Liver (tissue), 8 donors: ENCODE measurements at regions not wholly inside any gene's neighbourhood (a gene's known extent, or its start where the extent isn't known, plus 50 kb on each side); places are given as distances from the start of the nearest gene placed in this dataset.

Source experiments
- DNase-seq: peaks from one replicate; pipeline ENCODE4 v3.0.0-alpha.2; 2017; ENCODE audit warnings: low spot score
- H3K27ac ChIP-seq, 2 donors: one replicate each; pipeline ENCODE4 v1.7.0; 2013; ENCODE audit warnings: inconsistent platforms in 2 of 2, low read length in 2 of 2, control low read depth in 1 of 2, low read depth in 1 of 2, mild to moderate bottlenecking in 1 of 2
- H3K27me3 ChIP-seq, 4 donors: one replicate each; pipeline versions ENCODE4 v1.6.1 to v1.7.0; 2013; ENCODE audit warnings: low read length in 3 of 4, inconsistent platforms in 1 of 4, mild to moderate bottlenecking in 1 of 4, moderate library complexity in 1 of 4; ENCODE audit not compliant: control insufficient read depth in 4 of 4, insufficient read depth in 4 of 4
- H3K36me3 ChIP-seq, 4 donors: one replicate each; pipeline versions ENCODE4 v1.6.1 to v1.7.0; 2013; ENCODE audit warnings: low read length in 3 of 4, mild to moderate bottlenecking in 3 of 4, low read depth in 1 of 4, moderate library complexity in 1 of 4; ENCODE audit not compliant: control insufficient read depth in 4 of 4, insufficient read depth in 3 of 4
- H3K4me1 ChIP-seq, 4 donors: one replicate each; pipeline versions ENCODE4 v1.6.1 to v1.7.0; 2013; ENCODE audit warnings: low read length in 3 of 4, mild to moderate bottlenecking in 3 of 4, moderate library complexity in 1 of 4; ENCODE audit not compliant: control insufficient read depth in 4 of 4, insufficient read depth in 4 of 4
- H3K4me3 ChIP-seq, 3 donors: one replicate each; pipeline versions ENCODE4 v1.6.1 to v1.7.0; 2013; ENCODE audit warnings: low read length in 3 of 3, control low read depth in 1 of 3, low read depth in 1 of 3, mild to moderate bottlenecking in 1 of 3
- H3K9ac ChIP-seq, 2 donors: one replicate each; pipeline ENCODE4 v1.7.0; 2013; ENCODE audit warnings: low read length in 2 of 2, mild to moderate bottlenecking in 2 of 2, moderate library complexity in 2 of 2, control low read depth in 1 of 2, low read depth in 1 of 2
- H3K9me3 ChIP-seq, 4 donors: one replicate each; pipeline versions ENCODE4 v1.6.1 to v1.7.0; 2013; ENCODE audit warnings: low read length in 3 of 4; ENCODE audit not compliant: control insufficient read depth in 4 of 4
- ATF3 ChIP-seq: IDR thresholded peaks from 2 replicates; pipeline ENCODE4 v1.6.1; 2016; ENCODE audit warnings: antibody characterized with exemption
- CTCF ChIP-seq: fragments of 150-350 bp; IDR thresholded peaks from 2 replicates; pipeline ENCODE4 v1.5.1; 2017; ENCODE audit warnings: improper control_type of control experiment, low read depth, low read length; ENCODE audit not compliant: missing input control
- EGR1 ChIP-seq, 2 donors: IDR thresholded peaks; 2 replicates each; pipeline ENCODE4 v1.6.1; 2016 to 2018; ENCODE audit warnings: antibody characterized with exemption in 2 of 2, low read depth in 2 of 2
- FOXA1 ChIP-seq: IDR thresholded peaks from 2 replicates; pipeline ENCODE4 v1.6.1; 2016; ENCODE audit warnings: antibody characterized with exemption
- FOXA2 ChIP-seq: IDR thresholded peaks from 2 replicates; pipeline ENCODE4 v1.6.1; 2016; ENCODE audit warnings: antibody characterized with exemption
- GABPA ChIP-seq, 2 donors: IDR thresholded peaks in 1 of 2; conservative IDR thresholded peaks in 1 of 2; 2 replicates each; pipeline ENCODE4 v1.6.1; 2016; ENCODE audit warnings: antibody characterized with exemption in 2 of 2, mild to moderate bottlenecking in 1 of 2, moderate library complexity in 1 of 2
- HNF4A ChIP-seq, 2 donors: conservative IDR thresholded peaks; 2 replicates each; pipeline ENCODE4 v1.6.1; 2016; ENCODE audit warnings: antibody characterized with exemption in 2 of 2, mild to moderate bottlenecking in 2 of 2
- HNF4G ChIP-seq: IDR thresholded peaks from 2 replicates; pipeline ENCODE4 v1.6.1; 2016; ENCODE audit warnings: antibody characterized with exemption
- JUND ChIP-seq, 2 donors: IDR thresholded peaks; 2 replicates each; pipeline ENCODE4 v1.6.1; 2016; ENCODE audit warnings: antibody characterized with exemption in 2 of 2
- NR2F2 ChIP-seq: IDR thresholded peaks from 2 replicates; pipeline ENCODE4 v1.6.1; 2016; ENCODE audit warnings: antibody characterized with exemption
- RAD21 ChIP-seq, 2 donors: IDR thresholded peaks; 2 replicates each; pipeline ENCODE4 v1.6.1; 2016; ENCODE audit warnings: antibody characterized with exemption in 2 of 2, mild to moderate bottlenecking in 2 of 2
- REST ChIP-seq: IDR thresholded peaks from 2 replicates; pipeline ENCODE4 v1.6.1; 2016; ENCODE audit warnings: antibody characterized with exemption, mild to moderate bottlenecking
- RXRA ChIP-seq, 2 donors: IDR thresholded peaks; 2 replicates each; pipeline ENCODE4 v1.6.1; 2017 to 2018; ENCODE audit warnings: antibody characterized with exemption in 2 of 2, mild to moderate bottlenecking in 1 of 2
- SP1 ChIP-seq: IDR thresholded peaks from 2 replicates; pipeline ENCODE4 v1.6.1; 2018; ENCODE audit warnings: antibody characterized with exemption, mild to moderate bottlenecking
- TAF1 ChIP-seq: conservative IDR thresholded peaks from 2 replicates; pipeline ENCODE4 v1.6.1; 2016; ENCODE audit warnings: antibody characterized with exemption, mild to moderate bottlenecking
- YY1 ChIP-seq: IDR thresholded peaks from 2 replicates; pipeline ENCODE4 v1.6.1; 2016; ENCODE audit warnings: antibody characterized with exemption, mild to moderate bottlenecking
- ZBTB33 ChIP-seq: IDR thresholded peaks from 2 replicates; pipeline ENCODE4 v1.6.1; 2016; ENCODE audit warnings: antibody characterized with exemption
- WGBS: extraction: QIAGEN DNeasy Blood & Tissue Kit; methylation state at CpG from one replicate; pipeline ENCODE4 v1.1.7; 2013; 5-methylcytosine and 5-hydroxymethylcytosine counted together
- TF ChIP-seq, protein P1 (sequence below): IDR thresholded peaks from 2 replicates; pipeline ENCODE4 v1.6.1; 2016; ENCODE audit warnings: antibody characterized with exemption
- donor health status: healthy.
- donor health status: healthy.
- donor health status: healthy.
- donor health status: healthy.
- donor health status: healthy.

- no peak overlapping the region for H3K4me3 ChIP-seq
- no peak overlapping the region for H3K9ac ChIP-seq
- 60% methylated on average over 2 of the region's 2 CpGs for WGBS
- H3K4me1 ChIP-seq, result no peaks in the 10 kb centered on the region
- TF ChIP-seq RXRA (IDR thresholded peaks at IDR 0.05) (no peak), JUND (IDR thresholded peaks at IDR 0.05) (no peak), CTCF (no peak), FOXA2 (no peak), NR2F2 (no peak), HNF4G (no peak), YY1 (no peak), RAD21 (IDR thresholded peaks at IDR 0.05) (no peak), HNF4A (conservative IDR thresholded peaks at IDR 0.05) (no peak), TAF1 (no peak), EGR1 (IDR thresholded peaks at IDR 0.05; ENCODE audit: low read depth in 2 of 2) (no peak), ATF3 (no peak), SP1 (no peak), REST (no peak), GABPA (IDR thresholded peaks at IDR 0.05 in 1 of 2, conservative IDR thresholded peaks at IDR 0.05 in 1 of 2) (no peak), ZBTB33 (no peak), FOXA1 (no peak)
- TF ChIP-seq, protein P1, sequence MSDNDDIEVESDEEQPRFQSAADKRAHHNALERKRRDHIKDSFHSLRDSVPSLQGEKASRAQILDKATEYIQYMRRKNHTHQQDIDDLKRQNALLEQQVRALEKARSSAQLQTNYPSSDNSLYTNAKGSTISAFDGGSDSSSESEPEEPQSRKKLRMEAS, result no peak
- H3K27ac ChIP-seq, result no peak overlapping the region
- H3K27me3 ChIP-seq, result no peaks in the 10 kb centered on the region
- DNase-seq, result no peak
- H3K36me3 ChIP-seq, result no peaks in the 10 kb centered on the region
- H3K9me3 ChIP-seq, result peaks cover 0 to 3% (median 0%) of the 10 kb centered on the region in 4 donors
Measured at GRCh38 chr3:6580808-6581207, 280.1 kb upstream of the GRM7 start.

- no peak overlapping the region for H3K9ac ChIP-seq
- no peaks in the 10 kb centered on the region for H3K27me3 ChIP-seq
- no peaks in the 10 kb centered on the region for H3K4me1 ChIP-seq
- WGBS, result 86% methylated on average over 11 of the region's 11 CpGs
- DNase-seq, result no peak
- H3K4me3 ChIP-seq, result no peak overlapping the region
- no peaks in the 10 kb centered on the region for H3K9me3 ChIP-seq
- no peaks in the 10 kb centered on the region for H3K36me3 ChIP-seq
- H3K27ac ChIP-seq, result no peak overlapping the region
- TF ChIP-seq SP1, result no peak
- TF ChIP-seq TAF1, result no peak
- TF ChIP-seq ATF3, result no peak
- TF ChIP-seq CTCF, result no peak
- TF ChIP-seq RXRA (IDR thresholded peaks at IDR 0.05), result no peak
- no peak for TF ChIP-seq GABPA (IDR thresholded peaks at IDR 0.05 in 1 of 2, conservative IDR thresholded peaks at IDR 0.05 in 1 of 2)
- TF ChIP-seq HNF4A (conservative IDR thresholded peaks at IDR 0.05), result no peak
- TF ChIP-seq REST, result no peak
- TF ChIP-seq RAD21 (IDR thresholded peaks at IDR 0.05), result no peak
- no peak for TF ChIP-seq FOXA2
- TF ChIP-seq FOXA1, result no peak
Measured at GRCh38 chr3:6585360-6585759, 275.6 kb upstream of the GRM7 start.
